ENCODE measurements at regions not wholly inside any gene's neighbourhood (a gene's known extent, or its start where the extent isn't known, plus 50 kb on each side); places are given as distances from the start of the nearest gene placed in this dataset.
"Not testable (repeated sequence)": the region's sequence is repeated elsewhere in the genome, so short reads cannot be mapped to it uniquely, and the experiment has no call there.

GRCh38 chr5:66448070-66448469 is 148.1 kb upstream of the MAST4 start:
- not testable (repeated sequence) for H3K9ac ChIP-seq (ENCODE audit: low read depth in 1 of 3, low read length in 3 of 3); H3K4me3 ChIP-seq (ENCODE audit: low read length in 3 of 3); H3K9me3 ChIP-seq (ENCODE audit: control insufficient read depth in 3 of 3, low read length in 3 of 3); H3K27me3 ChIP-seq (ENCODE audit: control insufficient read depth in 3 of 3, insufficient read depth in 3 of 3, low read length in 3 of 3); H3K27ac ChIP-seq (ENCODE audit: low read depth, low read length); H3K4me1 ChIP-seq (ENCODE audit: control insufficient read depth in 3 of 3, insufficient read depth in 3 of 3, low read length in 3 of 3); H3K36me3 ChIP-seq (ENCODE audit: control insufficient read depth in 3 of 3, insufficient read depth in 3 of 3, low read length in 3 of 3)

GRCh38 chr5:66450237-66450636 is 146.0 kb upstream of the MAST4 start:
- H3K9ac ChIP-seq (ENCODE audit: low read depth in 1 of 3, low read length in 3 of 3): no peak overlapping the region
- H3K36me3 ChIP-seq (ENCODE audit: control insufficient read depth in 3 of 3, insufficient read depth in 3 of 3, low read length in 3 of 3): no peaks in the 10 kb centered on the region
- H3K4me3 ChIP-seq (ENCODE audit: low read length in 3 of 3): no peak overlapping the region
- H3K9me3 ChIP-seq (ENCODE audit: control insufficient read depth in 3 of 3, low read length in 3 of 3): no peaks in the 10 kb centered on the region
- H3K27ac ChIP-seq (ENCODE audit: low read depth, low read length): no peak overlapping the region
- H3K4me1 ChIP-seq (ENCODE audit: control insufficient read depth in 3 of 3, insufficient read depth in 3 of 3, low read length in 3 of 3): no peaks in the 10 kb centered on the region
- H3K27me3 ChIP-seq (ENCODE audit: control insufficient read depth in 3 of 3, insufficient read depth in 3 of 3, low read length in 3 of 3): no peaks in the 10 kb centered on the region

DNA sequence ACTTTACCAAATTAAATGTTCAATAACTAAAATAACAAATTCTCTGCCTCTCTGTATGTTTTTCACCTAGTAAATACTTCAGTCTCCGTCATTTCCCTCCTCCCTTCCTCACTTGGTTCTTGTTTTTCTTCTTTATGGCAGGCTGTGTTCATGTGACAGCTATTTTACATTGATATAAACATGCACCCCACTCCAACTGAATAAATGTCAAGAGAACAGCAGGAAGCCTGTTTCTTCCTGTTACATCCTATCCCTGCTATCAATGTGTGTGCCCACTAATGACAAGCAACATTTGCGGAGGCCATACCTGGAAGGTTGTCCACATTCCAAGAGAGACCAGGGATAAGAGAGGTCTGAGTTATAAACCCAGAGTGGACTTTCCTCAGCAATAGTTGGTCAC is 145.2 kb upstream of the MAST4 start:
- no peak overlapping the region for H3K27ac ChIP-seq (ENCODE audit: low read depth, low read length)
- H3K4me1 ChIP-seq (ENCODE audit: control insufficient read depth in 3 of 3, insufficient read depth in 3 of 3, low read length in 3 of 3): no peaks in the 10 kb centered on the region
- H3K9me3 ChIP-seq (ENCODE audit: control insufficient read depth in 3 of 3, low read length in 3 of 3): no peaks in the 10 kb centered on the region
- H3K4me3 ChIP-seq (ENCODE audit: low read length in 3 of 3): no peak overlapping the region
- H3K27me3 ChIP-seq (ENCODE audit: control insufficient read depth in 3 of 3, insufficient read depth in 3 of 3, low read length in 3 of 3): no peaks in the 10 kb centered on the region
- H3K36me3 ChIP-seq (ENCODE audit: control insufficient read depth in 3 of 3, insufficient read depth in 3 of 3, low read length in 3 of 3): no peaks in the 10 kb centered on the region
- no peak overlapping the region for H3K9ac ChIP-seq (ENCODE audit: low read depth in 1 of 3, low read length in 3 of 3)

DNA sequence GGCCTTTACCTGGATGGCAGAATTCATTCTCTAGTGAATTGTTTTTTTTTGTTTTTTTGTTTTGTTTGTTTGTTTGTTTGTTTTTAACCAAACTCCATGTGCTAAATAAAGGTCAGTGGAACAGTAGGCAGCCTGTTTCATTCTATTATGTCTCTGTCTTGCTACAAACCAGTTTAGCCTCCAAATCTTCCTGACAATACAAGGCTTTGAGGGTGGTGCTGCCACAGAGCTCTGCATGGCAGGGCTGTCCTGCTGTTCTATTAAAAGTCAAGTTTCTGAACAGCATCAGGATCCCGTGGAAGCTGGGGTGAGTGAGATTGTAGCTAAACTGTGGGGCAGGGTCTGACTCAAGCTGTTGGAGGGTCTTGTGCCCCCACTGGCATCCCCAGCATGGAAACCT is 144.1 kb upstream of the MAST4 start:
- H3K36me3 ChIP-seq (ENCODE audit: control insufficient read depth in 3 of 3, insufficient read depth in 3 of 3, low read length in 3 of 3): no peaks in the 10 kb centered on the region
- H3K27me3 ChIP-seq (ENCODE audit: control insufficient read depth in 3 of 3, insufficient read depth in 3 of 3, low read length in 3 of 3): no peaks in the 10 kb centered on the region
- H3K9ac ChIP-seq (ENCODE audit: low read depth in 1 of 3, low read length in 3 of 3): no peak overlapping the region
- H3K27ac ChIP-seq (ENCODE audit: low read depth, low read length): no peak overlapping the region
- H3K4me1 ChIP-seq (ENCODE audit: control insufficient read depth in 3 of 3, insufficient read depth in 3 of 3, low read length in 3 of 3): no peaks in the 10 kb centered on the region
- H3K4me3 ChIP-seq (ENCODE audit: low read length in 3 of 3): no peak overlapping the region
- no peaks in the 10 kb centered on the region for H3K9me3 ChIP-seq (ENCODE audit: control insufficient read depth in 3 of 3, low read length in 3 of 3)

- Histone ChIP-seq H3K27ac (ENCODE audit: low read depth, low read length) (no peak overlapping the region), H3K9me3 (ENCODE audit: control insufficient read depth in 3 of 3, low read length in 3 of 3) (no peaks in the 10 kb centered on the region), H3K27me3 (ENCODE audit: control insufficient read depth in 3 of 3, insufficient read depth in 3 of 3, low read length in 3 of 3) (no peaks in the 10 kb centered on the region), H3K4me1 (ENCODE audit: control insufficient read depth in 3 of 3, insufficient read depth in 3 of 3, low read length in 3 of 3) (no peaks in the 10 kb centered on the region), H3K36me3 (ENCODE audit: control insufficient read depth in 3 of 3, insufficient read depth in 3 of 3, low read length in 3 of 3) (no peaks in the 10 kb centered on the region), H3K9ac (ENCODE audit: low read depth in 1 of 3, low read length in 3 of 3) (no peak overlapping the region), H3K4me3 (ENCODE audit: low read length in 3 of 3) (no peak overlapping the region)
Observed at GRCh38 chr5:66454186-66455078, 141.8 kb upstream of the MAST4 start.

- Histone ChIP-seq H3K4me3 (ENCODE audit: low read length in 3 of 3) (no peak overlapping the region), H3K4me1 (ENCODE audit: control insufficient read depth in 3 of 3, insufficient read depth in 3 of 3, low read length in 3 of 3) (no peaks in the 10 kb centered on the region), H3K27me3 (ENCODE audit: control insufficient read depth in 3 of 3, insufficient read depth in 3 of 3, low read length in 3 of 3) (no peaks in the 10 kb centered on the region), H3K9me3 (ENCODE audit: control insufficient read depth in 3 of 3, low read length in 3 of 3) (no peaks in the 10 kb centered on the region), H3K27ac (ENCODE audit: low read depth, low read length) (no peak overlapping the region), H3K9ac (ENCODE audit: low read depth in 1 of 3, low read length in 3 of 3) (no peak overlapping the region), H3K36me3 (ENCODE audit: control insufficient read depth in 3 of 3, insufficient read depth in 3 of 3, low read length in 3 of 3) (no peaks in the 10 kb centered on the region)
Observed at GRCh38 chr5:66459728-66460127, 136.5 kb upstream of the MAST4 start.

DNA sequence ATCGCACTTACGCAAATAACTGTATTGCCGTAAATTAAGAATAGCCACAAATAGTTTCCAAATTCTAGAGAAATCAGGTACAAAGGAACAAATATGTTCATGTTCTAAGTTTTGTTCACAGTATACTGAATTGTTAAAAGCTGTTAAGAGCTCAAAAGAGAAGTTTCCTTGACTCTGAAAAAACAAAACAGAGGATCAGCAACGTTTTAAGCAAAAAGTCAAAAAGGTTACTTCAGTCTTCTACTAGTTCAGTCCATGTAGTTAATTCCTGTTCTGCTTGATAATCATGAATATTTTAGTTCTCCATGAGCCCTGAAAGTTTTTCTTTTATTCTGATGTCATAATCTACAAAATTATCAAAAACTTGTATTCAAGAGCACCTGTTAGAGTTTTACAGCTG is 128.6 kb upstream of the MAST4 start:
- Histone ChIP-seq H3K4me3 (ENCODE audit: low read length in 3 of 3) (no peak overlapping the region), H3K36me3 (ENCODE audit: control insufficient read depth in 3 of 3, insufficient read depth in 3 of 3, low read length in 3 of 3) (no peaks in the 10 kb centered on the region), H3K4me1 (ENCODE audit: control insufficient read depth in 3 of 3, insufficient read depth in 3 of 3, low read length in 3 of 3) (no peaks in the 10 kb centered on the region)

DNA sequence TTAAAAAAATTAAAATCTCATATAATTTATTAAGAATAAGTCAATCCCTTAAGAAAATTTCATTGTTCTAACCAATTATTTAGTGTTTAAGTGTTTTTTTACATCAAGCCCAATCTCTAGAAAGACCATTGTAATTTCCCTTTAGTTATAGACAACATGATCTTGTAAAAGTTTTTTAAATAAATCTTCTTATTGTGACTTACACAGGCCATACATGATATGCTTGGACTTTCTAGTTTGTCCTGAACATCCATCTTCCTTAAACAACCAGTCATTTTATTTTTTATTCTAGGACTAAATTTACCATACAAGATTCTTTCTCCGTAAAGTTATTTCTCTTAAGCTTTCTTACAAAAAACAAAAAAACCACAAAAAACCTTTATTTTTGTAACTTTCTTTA is 126.5 kb upstream of the MAST4 start:
- Histone ChIP-seq H3K9me3 (ENCODE audit: control insufficient read depth in 3 of 3, low read length in 3 of 3) (no peaks in the 10 kb centered on the region), H3K27ac (ENCODE audit: low read depth, low read length) (no peak overlapping the region), H3K4me1 (ENCODE audit: control insufficient read depth in 3 of 3, insufficient read depth in 3 of 3, low read length in 3 of 3) (no peaks in the 10 kb centered on the region), H3K9ac (ENCODE audit: low read depth in 1 of 3, low read length in 3 of 3) (no peak overlapping the region), H3K36me3 (ENCODE audit: control insufficient read depth in 3 of 3, insufficient read depth in 3 of 3, low read length in 3 of 3) (no peaks in the 10 kb centered on the region), H3K27me3 (ENCODE audit: control insufficient read depth in 3 of 3, insufficient read depth in 3 of 3, low read length in 3 of 3) (no peaks in the 10 kb centered on the region), H3K4me3 (ENCODE audit: low read length in 3 of 3) (no peak overlapping the region)

More for the DNA sequence above, 128.6 kb upstream of the MAST4 start:
- Histone ChIP-seq H3K9ac (ENCODE audit: low read depth in 1 of 3, low read length in 3 of 3) (no peak overlapping the region), H3K27ac (ENCODE audit: low read depth, low read length) (no peak overlapping the region), H3K27me3 (ENCODE audit: control insufficient read depth in 3 of 3, insufficient read depth in 3 of 3, low read length in 3 of 3) (no peaks in the 10 kb centered on the region), H3K9me3 (ENCODE audit: control insufficient read depth in 3 of 3, low read length in 3 of 3) (no peaks in the 10 kb centered on the region)

GRCh38 chr5:66472010-66472409 is 124.2 kb upstream of the MAST4 start:
- Histone ChIP-seq H3K27ac (ENCODE audit: low read depth, low read length) (no peak overlapping the region), H3K9me3 (ENCODE audit: control insufficient read depth in 3 of 3, low read length in 3 of 3) (no peaks in the 10 kb centered on the region), H3K36me3 (ENCODE audit: control insufficient read depth in 3 of 3, insufficient read depth in 3 of 3, low read length in 3 of 3) (no peaks in the 10 kb centered on the region), H3K4me3 (ENCODE audit: low read length in 3 of 3) (no peak overlapping the region), H3K27me3 (ENCODE audit: control insufficient read depth in 3 of 3, insufficient read depth in 3 of 3, low read length in 3 of 3) (no peaks in the 10 kb centered on the region), H3K4me1 (ENCODE audit: control insufficient read depth in 3 of 3, insufficient read depth in 3 of 3, low read length in 3 of 3) (no peaks in the 10 kb centered on the region), H3K9ac (ENCODE audit: low read depth in 1 of 3, low read length in 3 of 3) (no peak overlapping the region)

DNA sequence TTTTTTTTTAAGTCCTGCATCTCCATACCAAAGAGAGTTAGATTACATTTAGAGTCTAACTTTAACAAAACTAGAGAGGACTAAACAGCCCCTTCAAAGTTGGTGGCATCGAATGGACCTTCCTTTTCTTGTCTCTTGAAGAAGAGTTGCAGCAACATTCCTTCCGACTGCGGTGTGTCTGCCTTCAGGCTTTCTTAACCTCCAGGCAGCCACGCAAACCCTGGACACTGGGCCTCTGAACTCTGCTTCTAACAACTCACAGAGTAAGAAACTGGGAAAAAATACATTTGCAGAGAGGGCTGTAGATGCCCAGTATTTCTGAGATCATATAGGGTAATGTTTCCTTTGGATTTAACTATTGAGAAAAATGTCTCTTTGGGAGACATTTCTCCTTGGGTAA is 120.5 kb upstream of the MAST4 start:
- H3K36me3 ChIP-seq (ENCODE audit: control insufficient read depth in 3 of 3, insufficient read depth in 3 of 3, low read length in 3 of 3): no peaks in the 10 kb centered on the region
- no peaks in the 10 kb centered on the region for H3K27me3 ChIP-seq (ENCODE audit: control insufficient read depth in 3 of 3, insufficient read depth in 3 of 3, low read length in 3 of 3)
- no peak overlapping the region for H3K27ac ChIP-seq (ENCODE audit: low read depth, low read length)
- no peaks in the 10 kb centered on the region for H3K4me1 ChIP-seq (ENCODE audit: control insufficient read depth in 3 of 3, insufficient read depth in 3 of 3, low read length in 3 of 3)
- no peaks in the 10 kb centered on the region for H3K9me3 ChIP-seq (ENCODE audit: control insufficient read depth in 3 of 3, low read length in 3 of 3)
- no peak overlapping the region for H3K4me3 ChIP-seq (ENCODE audit: low read length in 3 of 3)
- no peak overlapping the region for H3K9ac ChIP-seq (ENCODE audit: low read depth in 1 of 3, low read length in 3 of 3)

All from skeletal muscle tissue (tissue), 3 donors.